A673 (cell line): ENCODE measurements at regions not wholly inside any gene's neighbourhood (a gene's known extent, or its start where the extent isn't known, plus 50 kb on each side); places are given as distances from the start of the nearest gene placed in this dataset.

Source experiments
- EZH2 ChIP-seq: fragments of 200-600 bp; sonication (generic); IDR thresholded peaks from 2 replicates; pipeline ENCODE4 v1.6.1; 2017; ENCODE audit warnings: borderline replicate concordance, low read depth, mild to moderate bottlenecking, mixed read lengths, antibody characterized with exemption, low read length; ENCODE audit not compliant: poor library complexity, severe bottlenecking
- TF ChIP-seq, protein P1 (sequence below): fragments of 300-800, 200-600 bp; sonication (generic); conservative IDR thresholded peaks from 2 replicates; pipeline ENCODE4 v1.5.1; 2017; ENCODE audit warnings: low read depth, mild to moderate bottlenecking, antibody characterized with exemption, low read length, moderate library complexity, mixed read lengths

DNA sequence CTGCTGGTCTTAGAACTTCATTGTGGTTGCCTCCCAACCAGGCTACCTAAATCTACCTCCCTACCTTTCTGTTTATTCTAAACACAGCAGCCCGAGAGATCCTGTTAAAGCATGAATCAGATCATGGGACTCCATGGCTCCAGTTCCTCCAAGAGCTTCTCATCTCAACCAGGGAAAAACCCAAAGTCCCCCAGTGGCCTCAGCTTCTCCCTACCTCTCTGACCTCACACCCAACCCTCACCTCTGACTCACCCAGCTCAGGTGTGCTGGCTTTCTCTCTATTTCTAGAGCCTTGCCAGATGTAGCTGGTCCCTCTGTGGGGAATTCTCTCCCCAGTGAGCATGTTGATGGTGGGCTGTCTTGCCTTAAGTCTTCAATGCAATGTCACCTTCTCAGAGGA is 93.8 kb upstream of the COPS8 start:
- TF ChIP-seq, protein P1, sequence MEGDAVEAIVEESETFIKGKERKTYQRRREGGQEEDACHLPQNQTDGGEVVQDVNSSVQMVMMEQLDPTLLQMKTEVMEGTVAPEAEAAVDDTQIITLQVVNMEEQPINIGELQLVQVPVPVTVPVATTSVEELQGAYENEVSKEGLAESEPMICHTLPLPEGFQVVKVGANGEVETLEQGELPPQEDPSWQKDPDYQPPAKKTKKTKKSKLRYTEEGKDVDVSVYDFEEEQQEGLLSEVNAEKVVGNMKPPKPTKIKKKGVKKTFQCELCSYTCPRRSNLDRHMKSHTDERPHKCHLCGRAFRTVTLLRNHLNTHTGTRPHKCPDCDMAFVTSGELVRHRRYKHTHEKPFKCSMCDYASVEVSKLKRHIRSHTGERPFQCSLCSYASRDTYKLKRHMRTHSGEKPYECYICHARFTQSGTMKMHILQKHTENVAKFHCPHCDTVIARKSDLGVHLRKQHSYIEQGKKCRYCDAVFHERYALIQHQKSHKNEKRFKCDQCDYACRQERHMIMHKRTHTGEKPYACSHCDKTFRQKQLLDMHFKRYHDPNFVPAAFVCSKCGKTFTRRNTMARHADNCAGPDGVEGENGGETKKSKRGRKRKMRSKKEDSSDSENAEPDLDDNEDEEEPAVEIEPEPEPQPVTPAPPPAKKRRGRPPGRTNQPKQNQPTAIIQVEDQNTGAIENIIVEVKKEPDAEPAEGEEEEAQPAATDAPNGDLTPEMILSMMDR = no peak
- TF ChIP-seq EZH2 = no peak
